Right forelimb (tissue), 1 donor: ENCODE measurements at regions not wholly inside any gene's neighbourhood (a gene's known extent, or its start where the extent isn't known, plus 50 kb on each side); places are given as distances from the start of the nearest gene placed in this dataset.
A peak's percentile ranks its signal among the peaks of the same experiment; 100 is the strongest.

Experiments used
- DNase-seq: peaks from one replicate; pipeline ENCODE4 v3.0.0-alpha.2; 2018

GRCh38 chr5:2329741-2330140, 421.7 kb downstream of the IRX2 start:
- no peak for DNase-seq

DNA sequence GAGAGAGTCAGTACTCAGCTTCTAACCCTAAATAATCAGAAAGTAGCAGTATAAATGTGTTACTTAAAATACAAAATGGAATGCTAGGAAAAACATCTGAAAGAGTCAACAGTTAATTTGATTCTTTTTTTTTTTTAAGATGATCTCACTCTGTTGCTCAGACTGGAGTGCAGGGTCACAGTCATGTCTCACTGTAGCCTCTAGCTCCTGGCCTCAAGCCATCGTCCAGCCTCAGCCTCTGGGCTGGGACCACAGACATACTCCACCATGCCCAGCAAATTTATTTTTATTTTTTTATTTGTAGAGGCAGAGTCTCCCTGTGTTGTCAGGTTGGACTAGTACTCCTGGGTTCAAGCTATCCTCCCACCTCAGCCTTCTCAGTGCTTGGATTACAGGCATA, 424.9 kb downstream of the IRX2 start:
- no peak for DNase-seq

DNA sequence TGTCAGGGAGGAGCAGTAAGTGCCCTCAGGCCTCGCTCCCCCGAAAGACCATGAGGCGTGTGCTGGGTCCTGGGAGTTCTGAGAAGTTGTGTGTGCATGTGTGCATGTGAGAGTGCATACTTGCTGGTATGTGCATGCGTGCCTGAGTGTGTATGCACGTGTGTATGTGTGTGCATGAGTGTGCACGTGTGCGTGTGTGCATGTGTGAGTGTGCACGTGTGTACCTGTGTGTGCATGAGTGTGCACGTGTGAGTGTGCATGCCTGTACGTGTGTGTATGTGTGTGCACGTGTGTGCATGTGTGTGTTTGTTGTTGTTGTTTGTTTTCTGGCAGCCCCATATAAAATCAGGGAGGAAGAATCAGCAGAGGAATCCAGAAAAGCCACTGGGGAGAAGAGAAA, 426.7 kb downstream of the IRX2 start:
- no peak for DNase-seq

- DNase-seq: no peak
These were observed 430.9 kb downstream of the IRX2 start for GRCh38 chr5:2320611-2321010.

GRCh38 chr5:2317540-2317939, 433.9 kb downstream of the IRX2 start:
- DNase-seq: no peak

GRCh38 chr5:2311851-2312250, 429.1 kb upstream of the IRX4 start:
- no peak for DNase-seq

DNA sequence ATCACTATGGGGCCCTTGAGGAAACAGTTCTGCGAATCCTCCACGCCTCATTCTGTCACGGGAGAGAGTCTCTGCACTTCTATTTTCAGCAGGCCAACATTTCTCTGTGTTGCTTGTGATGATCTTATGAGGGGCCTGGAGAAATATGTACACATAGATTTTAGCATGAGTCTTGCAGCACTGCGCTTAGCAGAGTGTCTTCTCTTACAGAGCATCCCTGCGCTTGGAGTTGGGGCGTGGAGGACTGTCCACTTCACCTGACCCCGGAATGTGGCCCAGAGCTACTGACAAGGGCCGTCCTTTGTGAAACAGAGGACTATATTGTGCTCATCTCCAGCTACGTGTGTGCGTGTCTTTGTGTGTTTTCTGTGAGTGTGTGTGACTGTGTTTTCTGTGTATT, 428.2 kb upstream of the IRX4 start:
- DNase-seq: no peak

GRCh38 chr5:2307631-2308030, 424.9 kb upstream of the IRX4 start:
- no peak for DNase-seq

GRCh38 chr5:2306711-2307110, 424.0 kb upstream of the IRX4 start:
- DNase-seq: no peak

DNA sequence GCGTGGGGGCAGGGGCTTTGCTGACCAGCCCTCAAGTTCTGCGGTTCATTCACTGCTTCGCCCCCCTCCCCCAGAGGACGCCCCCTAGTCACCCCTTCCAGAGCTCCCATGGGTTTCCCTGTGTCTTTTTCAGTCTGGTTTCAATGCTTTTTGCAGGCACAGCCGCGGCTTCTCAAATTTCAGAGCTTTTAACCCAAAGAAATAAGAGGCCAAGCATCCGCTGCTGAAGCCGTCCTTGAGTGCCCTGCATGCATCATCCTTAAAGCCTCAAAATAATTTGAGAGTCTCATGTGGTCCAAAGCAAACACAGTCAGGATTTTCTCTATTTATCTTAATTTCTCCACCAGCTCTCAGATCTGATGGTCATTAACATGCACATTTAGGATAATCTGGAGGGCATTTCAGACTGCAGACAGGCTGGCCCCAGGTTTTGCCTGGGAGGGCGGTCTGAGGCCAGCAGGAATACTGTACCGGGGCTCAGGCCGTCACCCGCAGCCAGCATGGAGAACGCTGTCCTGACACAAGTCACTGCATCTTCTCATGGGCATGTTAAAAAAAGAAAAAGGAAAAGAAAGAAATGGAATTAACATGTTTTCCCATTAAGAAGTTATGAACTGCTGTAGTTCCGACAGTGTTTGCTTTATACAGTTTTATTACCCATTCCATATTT, 420.8 kb upstream of the IRX4 start:
- no peak for DNase-seq

- DNase-seq: no peak
These were observed 419.4 kb upstream of the IRX4 start for GRCh38 chr5:2302169-2302568.

- peak; percentile 25 for DNase-seq
These were observed 418.3 kb upstream of the IRX4 start for GRCh38 chr5:2300861-2301574.

DNA sequence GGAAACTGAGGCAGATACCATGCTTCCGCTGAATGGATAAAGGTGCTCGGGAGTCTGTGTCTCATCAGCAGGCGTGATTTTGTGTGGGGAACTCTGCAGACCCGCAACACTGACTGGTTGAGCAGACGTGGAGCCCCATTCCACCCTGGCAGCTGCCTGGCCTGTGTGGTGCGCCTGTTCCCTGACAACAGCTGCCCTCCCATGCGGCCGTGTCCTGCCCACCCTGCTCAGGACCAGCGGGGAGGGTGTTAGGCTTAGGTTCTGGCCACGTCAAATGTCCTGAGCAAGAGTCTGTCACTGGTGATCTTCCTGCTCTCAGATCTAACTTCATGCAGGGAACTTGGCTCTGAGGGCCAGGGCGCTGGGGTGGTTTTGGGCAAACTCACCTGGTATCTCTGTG, 417.7 kb upstream of the IRX4 start:
- DNase-seq: no peak

GRCh38 chr5:2299388-2300220, 416.9 kb upstream of the IRX4 start:
- DNase-seq: peak; percentile 12

DNA sequence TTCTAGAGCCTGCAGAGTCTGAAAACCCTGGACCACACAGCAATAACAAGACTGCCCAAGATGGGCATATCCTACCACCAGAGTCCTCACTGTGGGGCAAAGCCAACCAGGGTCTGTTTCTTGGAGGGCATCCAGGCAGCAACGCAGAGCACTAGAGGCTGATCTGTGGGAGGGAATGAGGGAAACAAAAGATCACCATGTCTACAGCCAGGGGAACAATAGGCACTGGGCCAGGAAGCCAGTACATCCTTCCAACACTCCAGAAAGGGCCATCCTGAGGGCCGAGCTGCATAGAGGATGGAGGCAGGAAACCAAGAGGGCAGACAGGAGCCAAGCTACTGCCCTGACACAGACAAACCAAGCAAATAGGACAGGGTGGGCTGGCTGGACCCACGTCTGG, 416.1 kb upstream of the IRX4 start:
- DNase-seq: no peak

GRCh38 chr5:2297991-2298390, 415.3 kb upstream of the IRX4 start:
- DNase-seq: no peak

DNA sequence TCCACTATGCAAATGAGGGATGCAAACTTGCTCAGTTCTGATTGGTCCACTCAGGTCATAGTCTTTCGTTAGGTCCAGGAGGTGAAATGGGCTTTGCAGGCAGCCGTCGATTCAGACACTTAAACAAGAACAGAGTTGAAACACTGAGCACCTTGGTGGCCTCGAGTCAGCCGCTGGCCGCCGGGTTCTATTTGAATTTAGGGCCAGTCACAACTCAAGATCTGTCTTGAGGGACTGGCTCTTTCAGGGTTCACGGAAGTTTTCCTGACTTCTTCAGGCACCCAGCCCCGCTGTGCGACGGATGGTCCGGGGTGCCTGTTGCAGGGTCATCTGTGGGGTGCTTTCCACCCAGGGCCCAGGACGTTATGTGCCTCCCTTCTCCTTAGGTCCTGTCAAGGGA, 412.8 kb upstream of the IRX4 start:
- no peak for DNase-seq

DNA sequence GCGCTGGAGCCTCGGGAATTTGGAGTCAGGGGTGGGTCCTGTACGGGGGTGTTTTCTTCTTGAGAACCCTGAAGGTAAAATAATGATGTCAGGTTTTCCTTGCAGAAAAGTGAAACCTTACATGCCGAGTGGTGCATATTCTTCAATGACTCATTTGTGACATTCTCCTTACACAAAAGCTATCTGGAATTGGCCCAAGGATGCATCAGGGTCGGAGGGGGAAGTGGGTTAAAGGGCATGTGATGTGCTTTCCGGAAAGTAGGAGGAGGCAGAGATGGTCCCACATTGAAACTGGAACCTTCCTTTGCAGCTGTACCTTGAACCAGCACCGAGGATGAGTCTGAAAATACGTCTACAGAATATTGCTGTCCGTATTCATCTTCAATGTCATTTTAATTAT, 411.2 kb upstream of the IRX4 start:
- no peak for DNase-seq

GRCh38 chr5:2291146-2291840, 408.6 kb upstream of the IRX4 start:
- DNase-seq: no peak

- no peak for DNase-seq
These were observed 406.7 kb upstream of the IRX4 start for GRCh38 chr5:2289380-2289779.

DNA sequence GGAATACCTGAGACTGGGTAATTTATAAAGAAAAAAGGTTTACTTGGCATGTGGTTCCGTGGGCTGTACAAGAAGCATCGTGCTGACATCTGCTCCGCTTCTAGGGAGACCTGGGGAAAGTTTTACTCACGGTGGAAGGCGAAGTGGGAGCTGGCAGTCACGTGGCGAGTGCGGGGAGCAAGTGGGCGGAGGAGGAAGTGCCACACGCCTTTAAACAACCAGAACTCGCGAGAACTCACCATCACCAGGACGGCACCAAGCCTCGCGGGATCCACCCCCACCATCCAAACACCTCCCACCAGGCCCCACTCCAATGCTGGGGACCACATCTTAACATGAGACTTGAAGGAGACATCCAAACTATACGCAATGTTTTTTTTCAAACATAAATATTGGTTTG, 406.2 kb upstream of the IRX4 start:
- no peak for DNase-seq

DNA sequence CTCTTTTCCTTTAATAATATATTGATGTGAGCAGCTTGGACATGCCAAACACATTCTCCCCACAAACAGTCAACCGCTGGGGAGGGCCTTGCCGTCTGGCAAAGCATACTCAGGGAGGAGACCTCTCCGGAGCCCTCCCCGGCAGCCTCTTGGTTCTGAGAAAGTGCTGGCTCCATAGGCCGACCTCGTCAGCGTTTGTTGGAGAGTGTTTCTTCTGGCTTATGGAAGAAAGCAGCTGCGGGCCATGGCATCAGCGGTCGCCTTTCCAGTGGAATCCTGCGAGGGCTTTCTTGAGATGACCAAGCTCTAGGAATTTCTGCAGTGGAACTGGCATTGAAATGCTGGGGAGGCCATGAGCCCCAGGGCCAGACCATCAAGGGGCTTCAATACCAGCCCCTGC, 405.7 kb upstream of the IRX4 start:
- DNase-seq: no peak

- DNase-seq: no peak
These were observed 403.5 kb upstream of the IRX4 start for GRCh38 chr5:2286250-2286649.
